ENCODE measurements at regions not wholly inside any gene's neighbourhood (a gene's known extent, or its start where the extent isn't known, plus 50 kb on each side); places are given as distances from the start of the nearest gene placed in this dataset.

DNA sequence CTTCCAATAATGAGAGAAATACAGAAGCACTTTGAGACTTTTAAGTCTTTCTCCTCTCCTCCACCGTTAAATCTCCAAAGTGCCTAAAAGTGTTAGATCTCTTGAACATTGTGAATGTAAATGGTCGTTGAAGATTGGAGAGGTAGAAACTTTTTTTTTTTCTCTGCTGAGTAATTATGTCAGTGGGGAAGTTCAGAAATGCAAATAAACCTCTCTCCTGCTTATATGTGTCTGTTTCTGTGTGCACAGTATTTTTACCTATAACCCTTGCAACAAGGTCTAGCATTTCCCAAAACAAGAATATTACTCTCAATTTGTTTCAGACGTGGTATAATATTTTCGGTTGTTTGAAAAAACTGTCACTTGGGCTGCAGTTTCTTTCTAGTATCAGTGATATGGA lies 833.6 kb upstream of the CDH8 start:
- TF ChIP-seq, protein P1, sequence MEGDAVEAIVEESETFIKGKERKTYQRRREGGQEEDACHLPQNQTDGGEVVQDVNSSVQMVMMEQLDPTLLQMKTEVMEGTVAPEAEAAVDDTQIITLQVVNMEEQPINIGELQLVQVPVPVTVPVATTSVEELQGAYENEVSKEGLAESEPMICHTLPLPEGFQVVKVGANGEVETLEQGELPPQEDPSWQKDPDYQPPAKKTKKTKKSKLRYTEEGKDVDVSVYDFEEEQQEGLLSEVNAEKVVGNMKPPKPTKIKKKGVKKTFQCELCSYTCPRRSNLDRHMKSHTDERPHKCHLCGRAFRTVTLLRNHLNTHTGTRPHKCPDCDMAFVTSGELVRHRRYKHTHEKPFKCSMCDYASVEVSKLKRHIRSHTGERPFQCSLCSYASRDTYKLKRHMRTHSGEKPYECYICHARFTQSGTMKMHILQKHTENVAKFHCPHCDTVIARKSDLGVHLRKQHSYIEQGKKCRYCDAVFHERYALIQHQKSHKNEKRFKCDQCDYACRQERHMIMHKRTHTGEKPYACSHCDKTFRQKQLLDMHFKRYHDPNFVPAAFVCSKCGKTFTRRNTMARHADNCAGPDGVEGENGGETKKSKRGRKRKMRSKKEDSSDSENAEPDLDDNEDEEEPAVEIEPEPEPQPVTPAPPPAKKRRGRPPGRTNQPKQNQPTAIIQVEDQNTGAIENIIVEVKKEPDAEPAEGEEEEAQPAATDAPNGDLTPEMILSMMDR (IDR thresholded peaks at IDR 0.05; ENCODE audit: low read depth, low read length, poor library complexity, severe bottlenecking), result no peak
- TF ChIP-seq EZH2phosphoT487 (IDR thresholded peaks at IDR 0.05; ENCODE audit: borderline replicate concordance, low read length), result no peak

Data from DOHH2 (cell line).